ENCODE measurements at regions not wholly inside any gene's neighbourhood (a gene's known extent, or its start where the extent isn't known, plus 50 kb on each side); places are given as distances from the start of the nearest gene placed in this dataset.

DNA sequence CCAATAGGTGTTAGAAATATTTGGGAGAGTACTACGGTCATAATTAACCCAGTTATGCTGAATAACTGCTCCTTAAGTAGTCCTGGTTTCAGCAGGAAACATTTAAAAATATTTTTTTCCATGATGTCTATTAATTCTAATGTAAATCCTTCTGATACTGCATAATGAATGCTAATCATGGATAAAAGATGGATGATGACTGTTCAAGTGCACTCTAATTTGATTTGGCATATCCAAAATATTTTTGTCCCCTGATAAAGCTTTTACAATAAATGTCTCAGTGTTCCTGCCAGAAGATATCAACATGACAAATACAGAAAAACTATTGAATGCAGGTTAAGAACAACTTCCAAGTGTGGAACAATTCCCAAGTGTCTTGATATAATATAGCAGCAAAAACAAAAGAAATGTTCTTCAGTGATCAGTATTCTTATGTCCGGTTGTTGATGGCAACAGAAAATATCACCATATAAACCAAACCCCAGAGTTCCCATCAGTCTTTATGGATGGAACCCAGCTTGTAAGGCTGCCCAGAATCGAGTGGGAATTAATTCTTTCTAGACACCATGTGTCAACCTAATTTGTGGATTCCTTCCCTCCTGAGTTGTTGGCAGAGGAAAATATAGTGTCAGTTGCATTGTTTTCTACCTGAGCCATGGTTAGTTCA is 205.4 kb upstream of the GK2 start:
- no TSS peak for BruUV-seq (replicated peaks)
- Histone ChIP-seq H3K27me3 (replicated peaks in 1 of 2; ENCODE audit: control insufficient read depth in 2 of 2, insufficient read depth in 2 of 2, low read length in 1 of 2) (no peaks in the 10 kb centered on the region), H3K36me3 (ENCODE audit: control insufficient read depth in 2 of 2, insufficient read depth in 2 of 2, low read length in 1 of 2) (no peaks in the 10 kb centered on the region), H2AFZ (ENCODE audit: control insufficient read depth, low read depth, low read length) (no peak overlapping the region), H3K9ac (ENCODE audit: control insufficient read depth, insufficient read depth, low read length) (no peak overlapping the region), H3K4me2 (ENCODE audit: control insufficient read depth, insufficient read depth) (no peak overlapping the region), H3K4me1 (ENCODE audit: control insufficient read depth, insufficient read depth, low read length) (no peaks in the 10 kb centered on the region), H3K27ac (ENCODE audit: control insufficient read depth, insufficient read depth) (no peak overlapping the region), H3K4me3 (no peak overlapping the region), H4K20me1 (ENCODE audit: control insufficient read depth, insufficient read depth) (no peaks in the 10 kb centered on the region), H3K79me2 (ENCODE audit: control insufficient read depth, insufficient read depth, low read length) (no peaks in the 10 kb centered on the region), H3K9me3 (replicated peaks; ENCODE audit: control insufficient read depth, insufficient read depth, low read length) (no peaks in the 10 kb centered on the region)
- CTCF ChIA-PET, result no interaction called here
- DNase-seq (ENCODE audit: low read depth, low spot score) (no peak), FAIRE-seq (no peak), ATAC-seq (no peak)
- in situ Hi-C loops (cut with MboI), result no loop called here
- POLR2A ChIA-PET, result no interaction called here
- TF ChIP-seq MTA3 (IDR thresholded peaks at IDR 0.05; ENCODE audit: borderline replicate concordance, low read length) (no peak), ESRRA (IDR thresholded peaks at IDR 0.05; ENCODE audit: low read length) (no peak), EZH2 (IDR thresholded peaks at IDR 0.05; ENCODE audit: borderline replicate concordance, control insufficient read depth, low read depth, low read length) (no peak), TCF7 (IDR thresholded peaks at IDR 0.05; ENCODE audit: borderline replicate concordance) (no peak), HDGF (IDR thresholded peaks at IDR 0.05) (no peak), RAD21 (IDR thresholded peaks at IDR 0.05; ENCODE audit: insufficient read depth, low read depth, low read length) (no peak), DPF2 (IDR thresholded peaks at IDR 0.05) (no peak), RFX5 (IDR thresholded peaks at IDR 0.05; ENCODE audit: low read depth, low read length) (no peak), SMAD5 (IDR thresholded peaks at IDR 0.05; ENCODE audit: low read depth) (no peak), HDAC2 (IDR thresholded peaks at IDR 0.05) (no peak), CHD4 (IDR thresholded peaks at IDR 0.05) (no peak), JUND (IDR thresholded peaks at IDR 0.05; ENCODE audit: low read depth, low read length) (no peak), CHD2 (IDR thresholded peaks at IDR 0.05; ENCODE audit: borderline replicate concordance, low read depth, low read length) (no peak), STAT1 (conservative IDR thresholded peaks at IDR 0.05) (no peak)
- TF ChIP-seq, protein P1, sequence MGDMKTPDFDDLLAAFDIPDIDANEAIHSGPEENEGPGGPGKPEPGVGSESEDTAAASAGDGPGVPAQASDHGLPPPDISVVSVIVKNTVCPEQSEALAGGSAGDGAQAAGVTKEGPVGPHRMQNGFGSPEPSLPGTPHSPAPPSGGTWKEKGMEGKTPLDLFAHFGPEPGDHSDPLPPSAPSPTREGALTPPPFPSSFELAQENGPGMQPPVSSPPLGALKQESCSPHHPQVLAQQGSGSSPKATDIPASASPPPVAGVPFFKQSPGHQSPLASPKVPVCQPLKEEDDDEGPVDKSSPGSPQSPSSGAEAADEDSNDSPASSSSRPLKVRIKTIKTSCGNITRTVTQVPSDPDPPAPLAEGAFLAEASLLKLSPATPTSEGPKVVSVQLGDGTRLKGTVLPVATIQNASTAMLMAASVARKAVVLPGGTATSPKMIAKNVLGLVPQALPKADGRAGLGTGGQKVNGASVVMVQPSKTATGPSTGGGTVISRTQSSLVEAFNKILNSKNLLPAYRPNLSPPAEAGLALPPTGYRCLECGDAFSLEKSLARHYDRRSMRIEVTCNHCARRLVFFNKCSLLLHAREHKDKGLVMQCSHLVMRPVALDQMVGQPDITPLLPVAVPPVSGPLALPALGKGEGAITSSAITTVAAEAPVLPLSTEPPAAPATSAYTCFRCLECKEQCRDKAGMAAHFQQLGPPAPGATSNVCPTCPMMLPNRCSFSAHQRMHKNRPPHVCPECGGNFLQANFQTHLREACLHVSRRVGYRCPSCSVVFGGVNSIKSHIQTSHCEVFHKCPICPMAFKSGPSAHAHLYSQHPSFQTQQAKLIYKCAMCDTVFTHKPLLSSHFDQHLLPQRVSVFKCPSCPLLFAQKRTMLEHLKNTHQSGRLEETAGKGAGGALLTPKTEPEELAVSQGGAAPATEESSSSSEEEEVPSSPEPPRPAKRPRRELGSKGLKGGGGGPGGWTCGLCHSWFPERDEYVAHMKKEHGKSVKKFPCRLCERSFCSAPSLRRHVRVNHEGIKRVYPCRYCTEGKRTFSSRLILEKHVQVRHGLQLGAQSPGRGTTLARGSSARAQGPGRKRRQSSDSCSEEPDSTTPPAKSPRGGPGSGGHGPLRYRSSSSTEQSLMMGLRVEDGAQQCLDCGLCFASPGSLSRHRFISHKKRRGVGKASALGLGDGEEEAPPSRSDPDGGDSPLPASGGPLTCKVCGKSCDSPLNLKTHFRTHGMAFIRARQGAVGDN (IDR thresholded peaks at IDR 0.05), result no peak
- intact Hi-C loops (cut with micrococcal nuclease; ENCODE audit: unreplicated experiment), result no loop called here
- RAD21 ChIA-PET (ENCODE audit: unreplicated experiment), result no interaction called here
- 21% methylated on average over 3 of the region's 3 CpGs for WGBS (ENCODE audit: insufficient coverage, insufficient replicate concordance, low lambda C conversion rate, missing lambda C conversion rate)
- SMC1A ChIA-PET (ENCODE audit: uncharacterized antibody, unreplicated experiment), result interaction anchor here (1.0 kb wide), 1 partner anchor 21 kb away, joined by 3 read pairs; no protein-coding TSS in a partner anchor
